Sigmoid colon (tissue), 6 donors: ENCODE measurements at regions not wholly inside any gene's neighbourhood (a gene's known extent, or its start where the extent isn't known, plus 50 kb on each side); places are given as distances from the start of the nearest gene placed in this dataset.

ENCODE experiments used
- DNase-seq: peaks from one replicate; pipeline ENCODE4 v3.0.0-alpha.2; 2019
- H3K27ac ChIP-seq, 4 donors: fragments of 200-600 bp; sonication (generic); one replicate each; pipeline ENCODE4 v1.5.1; 2016 to 2019; ENCODE audit warnings: mild to moderate bottlenecking in 1 of 4
- H3K27me3 ChIP-seq, 3 donors: fragments of 200-600 bp; sonication (generic); one replicate each; pipeline ENCODE4 v1.5.1; 2019; ENCODE audit warnings: mild to moderate bottlenecking in 1 of 3
- H3K36me3 ChIP-seq, 4 donors: fragments of 200-600 bp; sonication (generic); one replicate each; pipeline ENCODE4 v1.5.1; 2016 to 2019
- H3K4me1 ChIP-seq, 4 donors: fragments of 200-600 bp; sonication (generic); one replicate each; pipeline ENCODE4 v1.5.1; 2017 to 2019
- H3K4me3 ChIP-seq, 4 donors: fragments of 200-600 bp; sonication (generic); one replicate each; pipeline ENCODE4 v1.5.1; 2017 to 2019; ENCODE audit warnings: mild to moderate bottlenecking in 2 of 4, moderate library complexity in 1 of 4
- H3K9me3 ChIP-seq, 4 donors: fragments of 200-600 bp in 3 of 4; sonication (generic) in 3 of 4; one replicate each; pipeline versions ENCODE4 v1.5.1 to v1.6.1; 2013 to 2019
- CTCF ChIP-seq, 4 experiments: fragments of 450-650 bp in 3 of 4; fragments of 200-600 bp in 1 of 4; IDR thresholded peaks; one replicate each; pipeline ENCODE4 v1.5.1; 2016 to 2019; ENCODE audit warnings: antibody characterized with exemption in 4 of 4, mild to moderate bottlenecking in 3 of 4, moderate library complexity in 2 of 4
- EP300 ChIP-seq, 4 donors: sonication (generic); formaldehyde crosslinking; IDR thresholded peaks; one replicate each; pipeline ENCODE4 v1.6.1; 2017; ENCODE audit warnings: antibody characterized with exemption in 4 of 4
- POLR2A ChIP-seq, 2 donors: fragments of 450-650 bp; IDR thresholded peaks; one replicate each; pipeline ENCODE4 v1.6.1; 2016; ENCODE audit warnings: antibody characterized with exemption in 2 of 2, mild to moderate bottlenecking in 2 of 2, moderate library complexity in 2 of 2
- POLR2AphosphoS5 ChIP-seq, 4 donors: sonication (generic); formaldehyde crosslinking; IDR thresholded peaks; one replicate each; pipeline ENCODE4 v1.6.1; 2017; ENCODE audit warnings: antibody characterized with exemption in 4 of 4
- WGBS, 2 donors: extraction: QIAGEN DNeasy Blood & Tissue Kit; methylation state at CpG; one replicate each; pipeline ENCODE4 v1.1.7; 2013; 5-methylcytosine and 5-hydroxymethylcytosine counted together
- intact Hi-C: fragments of 100-400 bp; cut with DNase I; formaldehyde crosslinking; loops from one replicate; pipeline ENCODE4 v1.15.1; 2023
- donor health status: healthy with polysubstance abuse.
- donor health status: healthy.

- Histone ChIP-seq H3K36me3 (no peaks in the 10 kb centered on the region), H3K4me3 (no peak overlapping the region), H3K27ac (no peak overlapping the region), H3K4me1 (no peaks in the 10 kb centered on the region), H3K27me3 (no peaks in the 10 kb centered on the region), H3K9me3 (no peaks in the 10 kb centered on the region)
- no peak for DNase-seq
- WGBS, 2 donors: 77 to 78% methylated on average over 3 of the region's 3 CpGs
- intact Hi-C loops: no loop called here
- TF ChIP-seq POLR2A (IDR thresholded peaks at IDR 0.05) (no peak), POLR2AphosphoS5 (IDR thresholded peaks at IDR 0.05) (no peak), CTCF (IDR thresholded peaks at IDR 0.05) (no peak), EP300 (IDR thresholded peaks at IDR 0.05) (no peak)
Observed at GRCh38 chr16:7107436-7107835, 225.2 kb upstream of the RBFOX1 start.

GRCh38 chr16:7103056-7103455, 229.6 kb upstream of the RBFOX1 start:
- intact Hi-C loops: no loop called here
- Histone ChIP-seq H3K9me3 (no peaks in the 10 kb centered on the region), H3K4me1 (no peaks in the 10 kb centered on the region), H3K36me3 (no peaks in the 10 kb centered on the region), H3K27me3 (no peaks in the 10 kb centered on the region), H3K4me3 (no peak overlapping the region), H3K27ac (no peak overlapping the region)
- 74 to 76% methylated on average over 3 of the region's 3 CpGs for WGBS, 2 donors
- no peak for DNase-seq
- no peak for TF ChIP-seq EP300 (IDR thresholded peaks at IDR 0.05)
- no peak for TF ChIP-seq POLR2AphosphoS5 (IDR thresholded peaks at IDR 0.05)

GRCh38 chr16:7101054-7101453, 231.6 kb upstream of the RBFOX1 start:
- WGBS, 2 donors: 83% methylated on average over 8 of the region's 8 CpGs
- no peaks in the 10 kb centered on the region for H3K9me3 ChIP-seq
- no peak for DNase-seq
- H3K27me3 ChIP-seq: no peaks in the 10 kb centered on the region
- H3K27ac ChIP-seq: no peak overlapping the region
- intact Hi-C loops: no loop called here
- TF ChIP-seq POLR2AphosphoS5 (IDR thresholded peaks at IDR 0.05) (no peak), CTCF (IDR thresholded peaks at IDR 0.05) (no peak), POLR2A (IDR thresholded peaks at IDR 0.05) (no peak), EP300 (IDR thresholded peaks at IDR 0.05) (no peak)
- H3K4me1 ChIP-seq: no peaks in the 10 kb centered on the region
- no peak overlapping the region for H3K4me3 ChIP-seq
- no peaks in the 10 kb centered on the region for H3K36me3 ChIP-seq

- WGBS, 2 donors: 26 to 51% methylated on average over 1 of the region's 1 CpG
Observed at GRCh38 chr16:7097518-7097917, 235.1 kb upstream of the RBFOX1 start.

GRCh38 chr16:7093511-7093910, 239.1 kb upstream of the RBFOX1 start:
- no peak overlapping the region for H3K27ac ChIP-seq
- no peak for TF ChIP-seq POLR2A (IDR thresholded peaks at IDR 0.05)
- no peak for TF ChIP-seq EP300 (IDR thresholded peaks at IDR 0.05)
- TF ChIP-seq CTCF (IDR thresholded peaks at IDR 0.05): no peak
- no peak for TF ChIP-seq POLR2AphosphoS5 (IDR thresholded peaks at IDR 0.05)
- H3K9me3 ChIP-seq: peaks cover 0 to 2% (median 0%) of the 10 kb centered on the region in 4 donors
- intact Hi-C loops: no loop called here
- H3K27me3 ChIP-seq: peaks cover 0 to 3% (median 0%) of the 10 kb centered on the region in 3 donors
- H3K4me1 ChIP-seq: no peaks in the 10 kb centered on the region
- H3K36me3 ChIP-seq: no peaks in the 10 kb centered on the region
- 90 to 91% methylated on average over 4 of the region's 4 CpGs for WGBS, 2 donors
- no peak overlapping the region for H3K4me3 ChIP-seq
- no peak for DNase-seq

More at GRCh38 chr16:7097518-7097917, 235.1 kb upstream of the RBFOX1 start:
- Histone ChIP-seq H3K27ac (no peak overlapping the region), H3K27me3 (no peaks in the 10 kb centered on the region), H3K9me3 (peaks cover 0 to 2% (median 0%) of the 10 kb centered on the region in 4 donors), H3K4me3 (no peak overlapping the region), H3K4me1 (no peaks in the 10 kb centered on the region), H3K36me3 (no peaks in the 10 kb centered on the region)
- no peak for DNase-seq
- no peak for TF ChIP-seq POLR2AphosphoS5 (IDR thresholded peaks at IDR 0.05)
- TF ChIP-seq CTCF (IDR thresholded peaks at IDR 0.05): no peak
- no peak for TF ChIP-seq EP300 (IDR thresholded peaks at IDR 0.05)
- intact Hi-C loops: no loop called here
